Left forelimb (tissue), 1 donor: ENCODE measurements at regions not wholly inside any gene's neighbourhood (a gene's known extent, or its start where the extent isn't known, plus 50 kb on each side); places are given as distances from the start of the nearest gene placed in this dataset.

ENCODE experiments used
- DNase-seq: peaks from one replicate; pipeline ENCODE4 v3.0.0-alpha.2; 2018; ENCODE audit warnings: low spot score

GRCh38 chr11:116079580-116079979, 575.4 kb upstream of the CADM1 start:
- DNase-seq: no peak

DNA sequence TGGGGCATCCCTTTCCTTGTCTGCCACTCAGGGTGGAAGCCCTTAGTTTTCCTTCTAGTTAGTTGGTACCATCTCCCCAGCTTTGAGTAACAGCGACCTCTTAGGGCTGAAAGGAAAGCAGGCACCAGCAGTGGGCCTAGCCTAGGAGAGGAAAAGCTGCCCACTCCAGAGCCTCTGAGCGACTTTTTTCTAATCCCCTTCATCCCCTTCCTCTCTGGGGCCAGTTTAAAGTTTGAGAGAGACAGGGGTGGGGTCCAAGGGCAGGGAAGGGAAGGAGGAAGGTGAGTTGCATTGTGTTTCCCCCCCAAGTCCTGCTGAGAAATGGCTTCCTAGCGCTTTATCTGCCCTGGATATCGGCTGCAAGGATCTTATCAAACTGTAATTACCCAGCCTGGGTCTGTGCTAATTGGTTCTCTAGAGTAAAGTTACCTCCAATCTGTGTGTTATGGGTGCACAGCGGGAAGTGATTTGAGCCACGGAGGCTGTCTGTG, 573.9 kb upstream of the CADM1 start:
- DNase-seq: no peak

- DNase-seq: no peak
These were observed 572.9 kb upstream of the CADM1 start for GRCh38 chr11:116077092-116077491.

GRCh38 chr11:116073854-116074837, 569.9 kb upstream of the CADM1 start:
- no peak for DNase-seq

DNA sequence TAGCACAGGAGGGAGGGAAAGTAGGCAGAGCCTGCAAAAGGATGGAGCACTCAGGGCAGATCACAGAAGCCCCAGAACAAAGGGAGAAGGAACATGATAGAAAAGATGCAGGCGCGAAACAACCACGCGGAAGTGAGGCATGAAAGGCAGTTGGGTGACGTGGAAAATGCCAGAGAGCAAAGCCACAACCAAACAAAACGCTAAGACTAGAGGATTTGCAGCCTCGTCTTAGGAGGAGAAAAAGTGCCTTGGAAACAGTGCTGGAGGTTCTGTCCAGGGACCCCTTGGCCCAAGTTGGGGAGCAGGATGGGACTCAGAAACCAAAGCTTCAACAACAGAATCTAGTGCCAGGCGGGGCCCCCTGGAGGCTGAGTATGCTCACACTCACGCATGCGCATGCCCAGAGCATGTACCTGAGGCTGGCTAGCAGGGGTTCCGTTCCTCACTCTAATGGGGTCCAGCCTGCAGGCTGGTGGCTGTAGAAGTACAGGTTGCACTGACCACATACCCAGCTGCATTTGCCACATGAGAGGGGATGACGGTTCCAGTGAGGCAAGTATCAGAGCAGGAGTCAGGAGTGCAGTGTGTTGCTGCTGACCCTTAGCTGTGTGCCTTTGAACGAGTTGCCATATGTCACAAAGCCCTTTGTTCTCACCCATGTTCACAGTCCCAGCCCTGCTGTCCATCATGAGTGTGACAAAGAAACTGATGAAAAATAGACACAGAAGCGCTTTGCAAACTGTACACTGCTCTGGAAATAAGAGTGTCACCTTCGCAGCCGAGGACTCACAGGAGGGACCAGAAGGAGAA, 568.6 kb upstream of the CADM1 start:
- no peak for DNase-seq

- no peak for DNase-seq
These were observed 567.9 kb upstream of the CADM1 start for GRCh38 chr11:116072133-116072532.

DNA sequence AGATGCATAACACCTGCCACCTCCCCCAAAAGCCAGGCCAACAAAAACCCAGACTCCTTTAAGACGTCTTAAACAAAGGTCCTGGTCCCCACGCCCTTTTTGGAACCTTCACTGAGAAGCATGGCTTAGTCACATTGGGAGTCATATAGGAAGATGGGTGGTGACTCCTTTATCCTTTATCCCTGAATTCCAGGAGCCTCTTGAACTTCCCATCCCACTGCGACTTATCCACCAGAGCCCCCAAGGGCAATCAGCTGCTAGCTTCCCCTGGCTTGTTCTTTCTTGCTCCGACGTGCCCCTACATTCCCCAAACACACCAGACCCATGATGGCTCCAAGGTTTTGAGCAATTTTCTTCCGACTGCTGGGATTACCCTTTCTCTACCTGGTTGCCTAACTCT, 567.0 kb upstream of the CADM1 start:
- DNase-seq: no peak

DNA sequence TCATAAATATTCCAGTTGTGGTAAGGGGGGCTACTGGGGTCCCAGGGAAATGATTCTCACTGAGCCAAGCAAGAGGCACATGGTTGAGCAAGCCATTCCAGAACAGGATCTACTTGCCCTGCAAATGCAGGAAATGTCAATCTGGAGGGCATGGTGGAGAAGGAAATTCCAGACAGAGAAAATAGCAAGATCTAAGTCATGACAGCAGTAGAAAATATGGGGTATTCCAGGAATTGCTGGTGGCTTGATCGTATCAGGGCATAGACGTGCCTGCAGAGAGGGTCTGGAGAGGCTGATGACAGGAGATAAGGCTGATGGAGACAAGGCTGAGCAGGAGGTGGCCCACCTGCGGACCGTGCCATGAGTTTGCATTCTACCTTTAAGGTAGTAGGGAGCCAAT, 566.3 kb upstream of the CADM1 start:
- DNase-seq: no peak

GRCh38 chr11:116066777-116067176, 562.6 kb upstream of the CADM1 start:
- no peak for DNase-seq

DNA sequence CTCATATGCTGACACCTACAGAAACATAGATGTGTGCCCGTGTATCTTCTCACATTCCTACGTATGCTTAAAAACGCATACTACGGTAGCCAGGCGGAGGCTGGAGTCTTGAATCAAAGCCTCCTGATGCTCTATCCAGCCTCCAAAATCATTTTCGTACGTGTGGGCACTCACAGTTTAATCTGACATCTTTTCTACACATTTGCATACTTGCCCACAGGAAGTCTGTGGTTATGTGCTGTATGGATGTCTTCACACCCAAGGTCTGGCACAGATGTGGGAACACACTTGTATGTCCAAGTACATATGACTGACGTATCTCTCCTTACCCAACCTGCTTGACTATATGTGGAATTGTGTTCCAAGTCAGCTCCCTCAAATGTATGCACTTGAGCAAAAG, 561.8 kb upstream of the CADM1 start:
- DNase-seq: no peak

- DNase-seq: no peak
These were observed 561.1 kb upstream of the CADM1 start for GRCh38 chr11:116065191-116065895.

- no peak for DNase-seq
These were observed 558.4 kb upstream of the CADM1 start for GRCh38 chr11:116062490-116063171.

DNA sequence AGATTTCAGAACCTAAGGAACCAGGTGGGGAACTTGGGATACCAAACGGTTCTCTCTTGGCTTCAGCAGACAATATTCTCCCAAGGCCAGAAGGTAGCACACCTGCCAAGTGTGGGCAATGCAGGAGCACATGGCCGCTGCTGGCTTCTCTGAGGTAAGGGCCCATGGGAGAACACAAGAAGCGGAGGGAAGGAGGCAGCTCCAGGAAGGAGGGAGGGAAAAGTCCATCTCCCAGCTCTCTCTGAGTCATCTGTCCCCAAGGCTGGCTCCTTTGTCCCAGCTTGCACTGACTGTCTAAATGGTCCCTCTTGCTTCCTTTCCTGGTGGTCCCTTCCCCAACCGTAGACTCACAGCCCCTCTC, 557.9 kb upstream of the CADM1 start:
- no peak for DNase-seq

- no peak for DNase-seq
These were observed 557.1 kb upstream of the CADM1 start for GRCh38 chr11:116061322-116061721.

GRCh38 chr11:116059919-116060318, 555.7 kb upstream of the CADM1 start:
- no peak for DNase-seq

DNA sequence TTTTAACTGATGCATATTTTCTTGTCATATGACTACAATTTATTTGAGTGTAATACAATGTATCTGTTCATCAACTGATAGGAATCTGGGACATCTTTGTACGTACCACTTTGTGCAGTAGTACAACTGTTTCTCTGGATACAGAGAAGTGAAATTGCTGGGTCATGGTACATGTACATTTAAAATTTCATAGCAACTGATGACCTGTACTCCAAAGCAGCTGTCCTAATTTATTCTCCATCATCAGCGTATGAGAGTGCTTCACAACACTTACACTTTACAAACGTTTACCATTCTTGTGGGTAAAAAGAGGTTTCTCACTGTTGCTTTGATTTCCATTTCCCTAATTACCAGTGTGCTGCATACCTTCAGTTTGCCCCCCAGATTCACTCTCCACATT, 552.8 kb upstream of the CADM1 start:
- no peak for DNase-seq

DNA sequence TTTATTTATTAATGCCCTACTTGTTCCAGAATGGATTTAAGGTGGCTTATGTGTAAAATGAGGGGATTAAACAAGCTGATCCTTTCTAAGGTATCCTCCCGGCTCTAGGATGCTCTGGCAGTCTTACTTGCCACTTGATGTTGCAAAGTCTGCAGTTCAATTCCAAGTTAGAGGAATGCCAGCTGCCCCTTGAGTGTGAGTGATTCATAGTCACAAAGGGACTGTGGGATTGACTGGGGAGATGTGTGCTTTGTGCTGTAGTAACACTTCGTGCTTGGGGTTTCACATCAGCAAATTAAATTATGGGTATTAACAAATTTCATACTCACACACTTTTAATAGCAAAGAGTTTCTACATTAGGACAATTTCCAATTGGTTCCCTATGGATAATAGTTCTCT, 550.8 kb upstream of the CADM1 start:
- DNase-seq: no peak

GRCh38 chr11:116053548-116053919, 549.3 kb upstream of the CADM1 start:
- no peak for DNase-seq

- no peak for DNase-seq
These were observed 548.7 kb upstream of the CADM1 start for GRCh38 chr11:116052603-116053547.

GRCh38 chr11:116051494-116051893, 547.3 kb upstream of the CADM1 start:
- DNase-seq: no peak

- no peak for DNase-seq
These were observed 545.2 kb upstream of the CADM1 start for GRCh38 chr11:116049383-116049782.
